SK-N-SH treated with all-trans-retinoic acid at 6 μM for 48 hours (cell line): ENCODE measurements at regions not wholly inside any gene's neighbourhood (a gene's known extent, or its start where the extent isn't known, plus 50 kb on each side); places are given as distances from the start of the nearest gene placed in this dataset.

ENCODE experiments used
- ATAC-seq: fragments of 200-7000 bp; cut with Tn5 transposase; 3 replicates; pipeline ENCODE4 v1.9.1; 2020; ENCODE audit warnings: mild to moderate bottlenecking, moderate library complexity
- ARNTL ChIP-seq: fragments of 450-650 bp; formaldehyde crosslinking; IDR thresholded peaks from 2 replicates; pipeline ENCODE4 v1.5.0; 2020; ENCODE audit warnings: low read depth, mild to moderate bottlenecking, moderate library complexity, borderline replicate concordance
- BACH2 ChIP-seq: fragments of 250-450 bp; sonication (Bioruptor Pico); IDR thresholded peaks from 2 replicates; pipeline ENCODE4 v1.9.0; 2021; ENCODE audit warnings: mild to moderate bottlenecking, borderline replicate concordance
- CREB5 ChIP-seq: fragments of 250-450 bp; sonication (Bioruptor Pico); IDR thresholded peaks from 2 replicates; pipeline ENCODE4 v1.5.1; 2020; ENCODE audit warnings: low read depth, mild to moderate bottlenecking, moderate library complexity
- CSDC2 ChIP-seq: fragments of 250-450 bp; sonication (Bioruptor Pico); IDR thresholded peaks from 2 replicates; pipeline ENCODE4 v1.5.0; 2020; ENCODE audit warnings: mild to moderate bottlenecking, moderate library complexity
- CSRNP3 ChIP-seq: fragments of 250-450 bp; sonication (Bioruptor Pico); IDR thresholded peaks from 2 replicates; pipeline ENCODE4 v1.5.1; 2021; ENCODE audit warnings: mild to moderate bottlenecking, moderate library complexity
- ESRRG ChIP-seq: fragments of 250-450 bp; sonication (Bioruptor Pico); IDR thresholded peaks from 2 replicates; pipeline ENCODE4 v1.6.1; 2021; ENCODE audit warnings: mild to moderate bottlenecking
- GLIS3 ChIP-seq: fragments of 250-450 bp; sonication (Bioruptor Pico); IDR thresholded peaks from 2 replicates; pipeline ENCODE4 v1.5.0; 2020; ENCODE audit warnings: mild to moderate bottlenecking, moderate library complexity
- ISL1 ChIP-seq: fragments of 250-450 bp; sonication (Bioruptor Pico); IDR thresholded peaks from 2 replicates; pipeline ENCODE4 v2.1.2; 2022; ENCODE audit warnings: mild to moderate bottlenecking, moderate library complexity
- OSR1 ChIP-seq: fragments of 250-450 bp; sonication (Bioruptor Pico); IDR thresholded peaks from 2 replicates; pipeline ENCODE4 v1.8.0; 2022; ENCODE audit warnings: moderate library complexity, mild to moderate bottlenecking, inconsistent platforms
- PATZ1 ChIP-seq: fragments of 250-450 bp; sonication (Bioruptor Pico); IDR thresholded peaks from 2 replicates; pipeline ENCODE4 v1.8.0; 2020; ENCODE audit warnings: mild to moderate bottlenecking, moderate library complexity, borderline replicate concordance
- POU6F1 ChIP-seq: fragments of 250-450 bp; sonication (Bioruptor Pico); IDR thresholded peaks from 2 replicates; pipeline ENCODE4 v1.8.0; 2021; ENCODE audit warnings: low read depth, mild to moderate bottlenecking, moderate library complexity, borderline replicate concordance
- PPARA ChIP-seq: fragments of 250-450 bp; sonication (Bioruptor Pico); IDR thresholded peaks from 2 replicates; pipeline ENCODE4 v1.5.0; 2020; ENCODE audit warnings: mild to moderate bottlenecking, borderline replicate concordance
- RARB ChIP-seq: fragments of 250-450 bp; sonication (Bioruptor Pico); IDR thresholded peaks from 2 replicates; pipeline ENCODE4 v1.8.0; 2021; ENCODE audit warnings: mild to moderate bottlenecking, moderate library complexity
- TCF4 ChIP-seq: fragments of 250-450 bp; sonication (Bioruptor Pico); IDR thresholded peaks from 2 replicates; pipeline ENCODE4 v1.8.0; 2021; ENCODE audit warnings: mild to moderate bottlenecking, moderate library complexity, borderline replicate concordance
- TOX ChIP-seq: fragments of 250-450 bp; sonication (Bioruptor Pico); IDR thresholded peaks from 2 replicates; pipeline ENCODE4 v1.8.0; 2021; ENCODE audit warnings: mild to moderate bottlenecking, moderate library complexity, borderline replicate concordance
- TSHZ2 ChIP-seq: fragments of 250-450 bp; sonication (Bioruptor Pico); IDR thresholded peaks from 2 replicates; pipeline ENCODE4 v1.5.0; 2020; ENCODE audit warnings: mild to moderate bottlenecking, moderate library complexity
- ZC3H10 ChIP-seq: fragments of 250-450 bp; sonication (Bioruptor Pico); IDR thresholded peaks from 2 replicates; pipeline ENCODE4 v1.5.1; 2021; ENCODE audit warnings: mild to moderate bottlenecking, moderate library complexity
- ZFP3 ChIP-seq: fragments of 250-450 bp; sonication (Bioruptor Pico); IDR thresholded peaks from 2 replicates; pipeline ENCODE4 v1.5.0; 2020; ENCODE audit warnings: mild to moderate bottlenecking, moderate library complexity
- ZFP30 ChIP-seq: fragments of 450-650 bp; formaldehyde crosslinking; IDR thresholded peaks from 2 replicates; pipeline ENCODE4 v1.5.0; 2022; ENCODE audit warnings: mild to moderate bottlenecking, moderate library complexity
- ZNF565 ChIP-seq: fragments of 450-650 bp; formaldehyde crosslinking; conservative IDR thresholded peaks from 2 replicates; pipeline ENCODE4 v1.5.0; 2020; ENCODE audit warnings: low read depth, mild to moderate bottlenecking, moderate library complexity
- ZNF70 ChIP-seq: fragments of 450-650 bp; formaldehyde crosslinking; IDR thresholded peaks from 2 replicates; pipeline ENCODE4 v1.5.0; 2020; ENCODE audit warnings: mild to moderate bottlenecking, moderate library complexity
- ZNF8 ChIP-seq: fragments of 450-650 bp; formaldehyde crosslinking; IDR thresholded peaks from 2 replicates; pipeline ENCODE4 v1.5.0; 2020; ENCODE audit warnings: mild to moderate bottlenecking, moderate library complexity

DNA sequence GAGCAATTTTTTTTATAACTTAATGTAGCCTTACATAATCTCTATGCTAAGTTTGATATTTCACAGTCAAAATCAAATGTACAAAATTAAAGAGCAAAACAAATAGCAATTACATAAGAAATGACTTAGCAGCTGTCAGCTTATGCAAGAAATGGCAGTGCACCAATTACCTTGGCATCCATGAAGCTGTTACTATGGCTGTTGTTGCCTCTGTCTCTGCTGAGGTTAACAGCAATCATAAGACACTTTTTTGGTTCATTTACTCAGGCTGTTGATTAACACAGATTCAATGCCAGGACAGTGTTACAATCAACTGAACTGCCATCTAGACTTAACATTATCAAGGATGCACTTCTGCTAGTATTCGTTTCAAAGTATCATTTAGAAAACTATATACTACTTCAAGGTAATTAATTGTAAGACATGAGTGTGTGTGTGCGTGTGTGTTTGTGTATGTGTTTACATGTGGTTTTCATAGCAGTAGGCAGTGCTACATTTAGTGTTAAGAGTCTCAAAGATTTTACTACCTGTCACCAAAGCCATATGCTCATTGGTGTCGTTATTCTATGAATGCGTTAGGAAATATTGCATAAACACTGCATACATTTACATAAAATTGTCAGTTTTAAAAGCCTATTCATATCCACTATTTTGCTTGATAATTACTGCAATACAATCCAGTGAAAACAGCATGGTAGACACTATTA lies 1084.2 kb upstream of the COX7C start (continued):
- no peak for TF ChIP-seq OSR1
- no peak for TF ChIP-seq TSHZ2 (CRISPR knock-in tag)
- no peak for TF ChIP-seq ZC3H10 (CRISPR knock-in tag)
- no peak for TF ChIP-seq ZNF70 (CRISPR knock-in tag)
- no peak for TF ChIP-seq ZNF8 (CRISPR knock-in tag)

GRCh38 chr5:85538362-85538761 lies 1079.4 kb upstream of the COX7C start:
- no peak for TF ChIP-seq GLIS3 (CRISPR knock-in tag)
- no peak for TF ChIP-seq CSRNP3 (CRISPR knock-in tag)
- TF ChIP-seq ISL1 (CRISPR knock-in tag) = no peak
- no peak for TF ChIP-seq CSDC2 (CRISPR knock-in tag)
- TF ChIP-seq PPARA (CRISPR knock-in tag) = no peak
- no peak for TF ChIP-seq ZNF8 (CRISPR knock-in tag)
- no peak for TF ChIP-seq CREB5 (CRISPR knock-in tag)
- no peak for TF ChIP-seq ZFP30
- TF ChIP-seq ZFP3 (CRISPR knock-in tag) = no peak
- no peak for ATAC-seq

GRCh38 chr5:85545129-85545528 lies 1072.6 kb upstream of the COX7C start:
- TF ChIP-seq ZNF8 (CRISPR knock-in tag) = no peak
- no peak for TF ChIP-seq ESRRG (CRISPR knock-in tag)
- TF ChIP-seq TCF4 (CRISPR knock-in tag) = no peak
- TF ChIP-seq TOX (CRISPR knock-in tag) = no peak
- TF ChIP-seq ZFP30 = no peak
- no peak for TF ChIP-seq POU6F1 (CRISPR knock-in tag)
- no peak for TF ChIP-seq ZNF565 (CRISPR knock-in tag)
- TF ChIP-seq GLIS3 (CRISPR knock-in tag) = no peak
- no peak for TF ChIP-seq ARNTL (CRISPR knock-in tag)
- TF ChIP-seq CREB5 (CRISPR knock-in tag) = no peak
- TF ChIP-seq TSHZ2 (CRISPR knock-in tag) = no peak
- no peak for TF ChIP-seq CSDC2 (CRISPR knock-in tag)
- TF ChIP-seq PATZ1 (CRISPR knock-in tag) = no peak
- no peak for TF ChIP-seq RARB
- no peak for TF ChIP-seq BACH2
- no peak for ATAC-seq
